WERI-Rb-1 (cell line): ENCODE measurements at regions not wholly inside any gene's neighbourhood (a gene's known extent, or its start where the extent isn't known, plus 50 kb on each side); places are given as distances from the start of the nearest gene placed in this dataset.

Experiments
- DNase-seq: peaks from one replicate; pipeline ENCODE4 v3.0.0-alpha.2; 2020
- H3K27ac ChIP-seq: fragments of 250-450 bp; sonication (Bioruptor Pico); 2 replicates; pipeline ENCODE4 v1.5.1; 2020; ENCODE audit warnings: mild to moderate bottlenecking, moderate library complexity
- H3K27me3 ChIP-seq: fragments of 250-450 bp; sonication (Bioruptor Pico); 2 replicates; pipeline ENCODE4 v1.5.1; 2021; ENCODE audit warnings: mild to moderate bottlenecking, low read depth, moderate library complexity; ENCODE audit not compliant: insufficient read depth, severe bottlenecking
- H3K36me3 ChIP-seq: fragments of 250-450 bp; sonication (Bioruptor Pico); 2 replicates; pipeline ENCODE4 v1.5.1; 2020; ENCODE audit warnings: mild to moderate bottlenecking, moderate library complexity
- H3K4me3 ChIP-seq: 2 replicates; pipeline ENCODE4 v1.5.1; 2011; ENCODE audit warnings: low read depth, mild to moderate bottlenecking, control low read depth, low read length
- H3K9me3 ChIP-seq: fragments of 250-450 bp; sonication (Bioruptor Pico); 2 replicates; pipeline ENCODE4 v1.5.1; 2021; ENCODE audit warnings: mild to moderate bottlenecking, moderate library complexity; ENCODE audit not compliant: severe bottlenecking
- CTCF ChIP-seq: IDR thresholded peaks from 2 replicates; pipeline ENCODE4 v1.5.1; 2011; ENCODE audit warnings: low read depth, mild to moderate bottlenecking, control low read depth, inconsistent platforms, low read length

GRCh38 chr14:81841346-81841745 is 307.7 kb upstream of the SEL1L start:
- no peak for DNase-seq
- H3K4me3 ChIP-seq = no peak overlapping the region
- no peaks in the 10 kb centered on the region for H3K36me3 ChIP-seq
- no peaks in the 10 kb centered on the region for H3K27me3 ChIP-seq
- no peak overlapping the region for H3K27ac ChIP-seq
- peaks cover 4% of the 10 kb centered on the region for H3K9me3 ChIP-seq
- TF ChIP-seq CTCF = no peak

DNA sequence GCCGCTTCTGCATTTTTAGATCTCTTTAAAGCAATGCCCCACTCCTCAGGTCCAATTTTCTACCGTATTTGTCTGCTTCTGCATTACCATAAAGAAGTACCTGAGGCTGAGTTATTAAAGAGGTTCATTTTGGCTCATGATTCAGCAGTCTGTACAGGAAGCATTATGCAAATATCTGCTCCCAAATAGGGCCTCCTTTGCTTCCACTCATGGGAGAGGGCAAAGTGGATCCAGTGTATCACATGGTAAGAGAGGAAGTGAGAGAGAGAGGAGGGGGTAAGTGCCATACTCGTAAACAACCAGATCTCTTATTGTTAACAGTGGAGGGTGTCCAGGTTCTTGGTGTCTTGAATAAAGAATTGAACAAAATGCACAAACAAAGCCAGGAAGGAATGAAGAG is 316.1 kb upstream of the SEL1L start:
- TF ChIP-seq CTCF = no peak
- Histone ChIP-seq H3K4me3 (no peak overlapping the region), H3K27ac (no peak overlapping the region), H3K36me3 (no peaks in the 10 kb centered on the region), H3K9me3 (no peaks in the 10 kb centered on the region), H3K27me3 (no peaks in the 10 kb centered on the region)
- no peak for DNase-seq

DNA sequence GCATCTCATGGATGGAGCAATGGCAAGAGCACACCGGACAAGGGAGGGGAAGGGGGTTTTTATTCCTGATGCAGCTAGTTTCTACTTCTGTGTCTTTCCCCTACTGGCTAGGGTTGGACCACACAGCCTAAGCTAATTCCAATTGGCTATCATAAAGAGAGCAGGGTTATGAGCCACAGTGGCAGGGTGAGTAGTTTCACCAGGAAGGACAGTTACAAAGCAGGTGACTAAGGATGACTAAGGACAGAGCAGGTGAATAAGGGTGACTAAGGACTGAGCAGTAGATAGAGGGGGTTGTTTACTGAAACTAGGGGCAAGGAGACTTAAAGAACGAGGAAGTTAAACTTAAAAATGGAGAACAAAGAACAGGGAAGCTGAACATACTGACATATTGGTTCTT is 321.4 kb upstream of the SEL1L start:
- TF ChIP-seq CTCF = no peak
- H3K4me3 ChIP-seq = no peak overlapping the region
- no peak for DNase-seq
- H3K27me3 ChIP-seq = no peaks in the 10 kb centered on the region
- H3K27ac ChIP-seq = no peak overlapping the region
- H3K9me3 ChIP-seq = peaks cover 6% of the 10 kb centered on the region
- H3K36me3 ChIP-seq = no peaks in the 10 kb centered on the region

DNA sequence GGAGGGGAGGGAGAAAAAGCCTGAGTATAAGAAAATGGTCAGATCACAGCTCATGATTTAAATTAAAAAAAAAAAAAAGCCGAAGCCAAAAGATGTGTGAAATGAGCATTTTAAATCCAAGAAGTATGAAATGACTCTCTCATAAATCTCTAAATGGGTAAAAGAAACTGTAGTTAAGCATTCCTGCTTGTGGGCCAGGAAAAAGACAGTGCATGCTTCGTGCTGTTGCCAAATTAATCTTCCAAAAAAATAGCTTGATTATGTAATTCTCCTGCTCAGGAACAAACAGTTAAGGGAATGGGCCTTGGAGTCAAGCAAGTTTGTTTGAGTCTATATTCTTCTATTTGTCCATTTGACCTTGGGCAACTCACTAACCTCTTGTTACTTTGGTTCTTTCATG is 325.4 kb upstream of the SEL1L start:
- Histone ChIP-seq H3K27ac (no peak overlapping the region), H3K36me3 (no peaks in the 10 kb centered on the region), H3K4me3 (no peak overlapping the region), H3K27me3 (no peaks in the 10 kb centered on the region), H3K9me3 (peaks cover 6% of the 10 kb centered on the region)
- TF ChIP-seq CTCF = no peak
- DNase-seq = no peak

DNA sequence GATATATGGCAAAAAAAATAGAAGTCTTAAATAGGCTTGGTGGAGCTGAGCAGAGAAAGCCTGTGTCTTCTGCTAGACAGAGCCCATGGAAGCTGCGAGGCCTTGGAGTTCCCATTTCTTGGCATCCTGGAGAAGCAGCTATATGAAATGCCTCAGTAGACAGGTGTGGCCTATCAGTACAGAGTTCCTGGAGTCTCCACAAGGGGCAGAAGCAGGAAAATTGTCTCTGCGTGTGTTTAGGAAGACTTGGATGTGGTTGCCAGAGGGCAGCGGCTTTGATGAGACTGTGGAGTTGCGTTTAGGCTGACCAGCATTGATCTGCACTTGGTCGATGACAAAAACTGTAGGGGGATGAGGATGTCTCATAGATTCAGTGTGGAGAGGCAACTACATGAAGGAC is 334.5 kb upstream of the SEL1L start:
- no peaks in the 10 kb centered on the region for H3K9me3 ChIP-seq
- no peak for DNase-seq
- H3K4me3 ChIP-seq = no peak overlapping the region
- TF ChIP-seq CTCF = peak; percentile 37
- no peaks in the 10 kb centered on the region for H3K27me3 ChIP-seq
- H3K36me3 ChIP-seq = no peaks in the 10 kb centered on the region
- H3K27ac ChIP-seq = no peak overlapping the region

DNA sequence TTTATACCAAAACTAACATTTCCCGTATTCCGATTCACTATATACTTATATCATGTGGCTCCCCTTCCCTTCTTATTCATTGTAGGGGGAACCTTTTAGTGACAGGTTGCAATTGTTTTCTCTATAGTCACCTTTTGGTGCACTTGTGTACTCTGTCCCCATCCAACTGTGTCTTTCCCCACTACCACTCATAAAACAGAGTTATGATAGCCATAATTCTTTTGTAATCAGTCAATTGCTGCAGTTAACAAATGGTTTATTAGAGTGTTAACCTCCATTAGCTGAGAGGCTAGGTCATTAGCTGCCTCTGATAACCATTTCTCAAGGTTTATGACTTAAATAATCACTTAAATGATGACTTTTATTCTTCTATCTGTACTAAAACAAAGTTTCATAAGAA is 338.1 kb upstream of the SEL1L start:
- Histone ChIP-seq H3K36me3 (no peaks in the 10 kb centered on the region), H3K27me3 (no peaks in the 10 kb centered on the region), H3K27ac (no peak overlapping the region), H3K4me3 (no peak overlapping the region), H3K9me3 (peaks cover 17% of the 10 kb centered on the region)
- no peak for TF ChIP-seq CTCF
- DNase-seq = no peak
